ENCODE measurements at regions not wholly inside any gene's neighbourhood (a gene's known extent, or its start where the extent isn't known, plus 50 kb on each side); places are given as distances from the start of the nearest gene placed in this dataset.

DNA sequence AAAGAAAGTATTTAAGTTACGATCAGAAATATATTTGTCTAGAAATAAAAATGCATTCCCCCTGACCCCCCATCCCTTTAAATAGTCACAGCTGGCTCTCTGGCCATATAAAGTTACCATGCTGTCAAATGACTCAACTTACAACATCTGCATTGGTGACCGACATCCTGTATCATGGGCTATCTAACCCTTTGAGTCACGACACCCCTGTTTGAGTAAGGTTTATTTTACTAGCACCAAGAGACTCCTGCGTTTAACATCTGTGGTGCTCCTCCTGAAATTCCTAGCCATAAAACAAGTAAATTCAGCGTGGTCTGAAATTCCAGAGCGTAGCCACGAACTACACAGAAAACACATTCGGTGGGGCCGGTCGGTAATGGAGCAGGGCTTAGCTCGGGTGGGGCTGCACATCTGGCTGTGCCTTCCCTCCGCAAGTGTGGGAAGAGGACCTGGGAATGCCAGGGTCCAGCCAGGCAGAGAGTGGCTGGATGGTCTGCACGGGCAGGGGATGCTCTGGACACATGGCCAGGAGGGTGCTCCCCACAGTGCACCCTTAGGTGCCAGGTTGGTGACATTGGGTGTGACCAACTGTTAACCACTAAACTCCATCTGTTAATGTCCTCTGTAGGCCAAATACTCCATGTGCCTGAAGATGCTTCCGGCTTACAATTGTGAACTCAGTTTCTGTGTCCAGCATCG is 53.0 kb upstream of the CLDN14 start:
- Mint-ChIP-seq H3K36me3 (no peaks in the 10 kb centered on the region), H3K9me3 (no peaks in the 10 kb centered on the region), H3K4me1 (no peaks in the 10 kb centered on the region), H3K4me3 (no peak overlapping the region), H3K27ac (no peak overlapping the region)
- ATAC-seq, result no peak
- DNase-seq (ENCODE audit: low spot score in 2 of 2), result no peak

DNA sequence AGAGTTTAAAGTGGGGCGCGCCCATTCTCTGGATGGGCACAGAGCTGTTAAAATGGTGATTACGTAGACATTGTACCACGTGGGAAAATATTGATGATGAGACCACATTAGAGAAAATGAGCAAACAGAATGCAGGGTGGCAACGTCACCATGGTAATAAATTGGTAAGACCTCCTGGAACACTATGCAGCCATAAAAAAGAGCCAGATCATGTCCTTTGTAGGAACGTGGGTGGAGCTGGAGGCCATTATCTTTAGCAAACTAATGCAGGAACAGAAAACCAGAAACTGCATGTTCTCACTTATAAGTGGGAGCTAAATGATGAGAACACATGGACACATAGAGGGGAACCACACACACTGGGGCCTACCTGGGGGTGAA is 53.5 kb upstream of the CLDN14 start:
- ATAC-seq, result no peak
- no peaks in the 10 kb centered on the region for H3K4me1 Mint-ChIP-seq
- no peaks in the 10 kb centered on the region for H3K9me3 Mint-ChIP-seq
- no peak overlapping the region for H3K27ac Mint-ChIP-seq
- H3K4me3 Mint-ChIP-seq, result no peak overlapping the region
- no peak for DNase-seq (ENCODE audit: low spot score in 2 of 2)
- H3K36me3 Mint-ChIP-seq, result no peaks in the 10 kb centered on the region

DNA sequence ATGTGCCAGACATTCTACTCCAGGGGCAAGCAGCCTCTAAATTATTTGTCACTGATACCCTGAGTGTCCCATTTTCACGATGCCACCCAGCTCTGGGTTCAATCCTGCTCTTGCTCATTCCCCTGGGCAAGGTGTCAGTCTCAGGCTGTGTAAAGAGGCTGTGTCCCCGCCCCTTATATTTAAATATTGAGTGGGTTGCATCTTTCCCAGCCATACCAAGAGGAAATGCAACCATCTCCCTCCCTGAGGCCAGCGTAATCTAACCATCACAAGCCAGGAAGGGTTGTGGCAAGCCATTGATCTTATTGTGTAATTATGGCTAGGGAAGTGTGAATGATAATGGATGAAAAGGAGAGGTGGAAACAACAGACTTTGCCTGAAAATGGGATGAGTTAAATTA is 54.7 kb upstream of the CLDN14 start:
- Mint-ChIP-seq H3K36me3 (no peaks in the 10 kb centered on the region), H3K4me3 (no peak overlapping the region), H3K4me1 (no peaks in the 10 kb centered on the region), H3K27ac (no peak overlapping the region), H3K9me3 (no peaks in the 10 kb centered on the region)
- ATAC-seq (no peak), DNase-seq (ENCODE audit: low spot score in 2 of 2) (no peak)

DNA sequence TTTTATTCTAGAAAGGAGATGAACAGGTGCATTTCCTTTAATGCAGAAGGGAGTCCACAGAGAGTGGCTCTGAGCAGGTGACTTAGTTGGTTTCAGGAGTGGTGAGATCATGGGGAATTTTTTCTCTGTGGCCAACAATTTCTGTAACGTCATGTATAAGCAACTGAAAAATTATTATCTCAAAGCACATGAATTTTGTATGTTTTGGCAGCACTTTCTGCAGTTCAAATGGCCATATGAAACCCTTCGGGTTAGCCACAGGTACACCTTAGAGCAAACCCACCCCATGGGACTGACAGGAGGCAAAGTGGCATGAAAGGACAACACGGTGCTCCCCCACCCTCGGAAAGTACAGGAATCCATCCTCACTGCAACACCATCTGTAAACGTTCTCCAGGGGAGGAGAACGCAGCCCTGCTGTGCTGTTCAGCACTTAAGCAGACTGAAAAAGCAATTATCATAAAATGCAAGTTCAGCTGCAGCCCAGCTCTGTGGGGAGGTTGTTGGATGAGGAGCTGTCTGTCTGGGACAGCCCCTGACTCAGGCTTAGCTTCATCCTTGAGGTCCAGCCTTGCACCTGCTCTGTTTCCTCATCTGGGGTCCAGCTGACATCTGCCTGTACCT is 55.8 kb upstream of the CLDN14 start:
- H3K27ac Mint-ChIP-seq, result no peak overlapping the region
- no peaks in the 10 kb centered on the region for H3K9me3 Mint-ChIP-seq
- no peak overlapping the region for H3K4me3 Mint-ChIP-seq
- ATAC-seq (peak; percentile 46), DNase-seq (ENCODE audit: low spot score in 2 of 2) (no peak)
- no peaks in the 10 kb centered on the region for H3K36me3 Mint-ChIP-seq
- no peaks in the 10 kb centered on the region for H3K4me1 Mint-ChIP-seq

- H3K36me3 Mint-ChIP-seq, result no peaks in the 10 kb centered on the region
- H3K4me1 Mint-ChIP-seq, result no peaks in the 10 kb centered on the region
- ATAC-seq, result no peak
- H3K9me3 Mint-ChIP-seq, result no peaks in the 10 kb centered on the region
- H3K4me3 Mint-ChIP-seq, result no peak overlapping the region
- no peak for DNase-seq (ENCODE audit: low spot score in 2 of 2)
- H3K27ac Mint-ChIP-seq, result no peak overlapping the region
Measured at GRCh38 chr21:36538761-36539160, 58.8 kb upstream of the CLDN14 start.

GRCh38 chr21:36539434-36540150 is 59.7 kb upstream of the CLDN14 start:
- Mint-ChIP-seq H3K27ac (no peak overlapping the region), H3K9me3 (no peaks in the 10 kb centered on the region), H3K4me3 (no peak overlapping the region), H3K36me3 (no peaks in the 10 kb centered on the region), H3K4me1 (no peaks in the 10 kb centered on the region)
- DNase-seq (ENCODE audit: low spot score in 2 of 2), result no peak
- peak; percentile 33 for ATAC-seq

GRCh38 chr21:36540700-36541099 is 60.8 kb upstream of the CLDN14 start:
- ATAC-seq (no peak), DNase-seq (ENCODE audit: low spot score in 2 of 2) (no peak)
- no peak overlapping the region for H3K4me3 Mint-ChIP-seq
- no peaks in the 10 kb centered on the region for H3K36me3 Mint-ChIP-seq
- no peak overlapping the region for H3K27ac Mint-ChIP-seq
- no peaks in the 10 kb centered on the region for H3K9me3 Mint-ChIP-seq
- no peaks in the 10 kb centered on the region for H3K4me1 Mint-ChIP-seq

DNA sequence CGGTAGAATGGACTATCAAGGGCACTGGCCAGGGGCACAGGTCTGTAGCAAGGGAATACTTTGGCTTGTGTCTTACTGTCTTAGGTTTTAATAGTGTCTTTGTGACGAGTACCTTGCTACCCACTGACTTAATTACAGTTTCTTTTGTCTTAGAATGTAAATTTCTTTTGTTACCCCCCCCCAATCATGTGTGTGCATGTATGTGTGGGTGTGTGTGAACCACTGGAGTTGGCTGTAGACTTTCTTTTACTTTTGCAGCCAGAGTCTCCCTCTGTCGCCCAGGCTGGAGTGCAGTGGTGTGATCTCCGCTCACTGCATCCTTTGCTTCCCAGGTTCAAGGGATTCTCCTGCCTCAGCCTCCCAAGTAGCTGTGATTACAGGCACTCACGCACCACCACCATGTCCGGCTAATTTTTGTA is 61.8 kb upstream of the CLDN14 start:
- Mint-ChIP-seq H3K4me1 (no peaks in the 10 kb centered on the region), H3K9me3 (no peaks in the 10 kb centered on the region), H3K27ac (no peak overlapping the region), H3K4me3 (no peak overlapping the region), H3K36me3 (no peaks in the 10 kb centered on the region)
- ATAC-seq (no peak), DNase-seq (ENCODE audit: low spot score in 2 of 2) (no peak)

- ATAC-seq (no peak), DNase-seq (ENCODE audit: low spot score in 2 of 2) (no peak)
- Mint-ChIP-seq H3K36me3 (no peaks in the 10 kb centered on the region), H3K9me3 (no peaks in the 10 kb centered on the region), H3K27ac (no peak overlapping the region), H3K4me3 (no peak overlapping the region), H3K4me1 (no peaks in the 10 kb centered on the region)
Measured at GRCh38 chr21:36542312-36543101, 62.6 kb upstream of the CLDN14 start.

- H3K9me3 Mint-ChIP-seq, result no peaks in the 10 kb centered on the region
- DNase-seq (ENCODE audit: low spot score in 2 of 2) (no peak), ATAC-seq (no peak)
- H3K4me3 Mint-ChIP-seq, result no peak overlapping the region
- no peaks in the 10 kb centered on the region for H3K4me1 Mint-ChIP-seq
- H3K36me3 Mint-ChIP-seq, result no peaks in the 10 kb centered on the region
- H3K27ac Mint-ChIP-seq, result no peak overlapping the region
Measured at GRCh38 chr21:36543924-36544323, 64.0 kb upstream of the CLDN14 start.

DNA sequence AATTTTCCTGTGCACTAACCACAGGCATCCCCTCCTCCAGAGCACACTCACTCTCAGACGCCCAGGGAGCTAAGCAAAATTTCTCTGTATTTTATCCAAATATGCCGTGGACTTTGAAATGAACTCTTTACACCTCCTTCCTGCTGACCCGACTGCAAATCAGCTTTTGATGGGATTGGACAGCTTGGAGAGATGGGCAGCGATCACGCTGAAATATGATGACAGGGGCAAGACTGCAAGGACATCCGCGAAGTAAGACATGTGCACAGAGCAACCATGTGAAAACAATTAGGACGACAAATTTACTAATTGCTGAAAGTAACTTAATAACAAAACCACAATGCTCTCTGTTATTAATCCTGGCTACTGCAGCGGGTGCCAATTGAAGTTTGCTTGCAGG is 64.6 kb upstream of the CLDN14 start:
- DNase-seq (ENCODE audit: low spot score in 2 of 2), result no peak
- no peaks in the 10 kb centered on the region for H3K4me1 Mint-ChIP-seq
- H3K27ac Mint-ChIP-seq, result no peak overlapping the region
- no peaks in the 10 kb centered on the region for H3K9me3 Mint-ChIP-seq
- ATAC-seq, result no peak
- H3K4me3 Mint-ChIP-seq, result no peak overlapping the region
- H3K36me3 Mint-ChIP-seq, result no peaks in the 10 kb centered on the region

GRCh38 chr21:36545776-36546511 is 66.0 kb upstream of the CLDN14 start:
- no peaks in the 10 kb centered on the region for H3K4me1 Mint-ChIP-seq
- H3K4me3 Mint-ChIP-seq, result no peak overlapping the region
- H3K9me3 Mint-ChIP-seq, result no peaks in the 10 kb centered on the region
- H3K27ac Mint-ChIP-seq, result no peak overlapping the region
- no peak for DNase-seq (ENCODE audit: low spot score in 2 of 2)
- ATAC-seq, result no peak
- H3K36me3 Mint-ChIP-seq, result no peaks in the 10 kb centered on the region

GRCh38 chr21:36547464-36547863 is 67.5 kb upstream of the CLDN14 start:
- no peak overlapping the region for H3K4me3 Mint-ChIP-seq
- H3K4me1 Mint-ChIP-seq, result no peaks in the 10 kb centered on the region
- H3K36me3 Mint-ChIP-seq, result no peaks in the 10 kb centered on the region
- ATAC-seq (no peak), DNase-seq (ENCODE audit: low spot score in 2 of 2) (no peak)
- H3K27ac Mint-ChIP-seq, result no peak overlapping the region
- H3K9me3 Mint-ChIP-seq, result no peaks in the 10 kb centered on the region

DNA sequence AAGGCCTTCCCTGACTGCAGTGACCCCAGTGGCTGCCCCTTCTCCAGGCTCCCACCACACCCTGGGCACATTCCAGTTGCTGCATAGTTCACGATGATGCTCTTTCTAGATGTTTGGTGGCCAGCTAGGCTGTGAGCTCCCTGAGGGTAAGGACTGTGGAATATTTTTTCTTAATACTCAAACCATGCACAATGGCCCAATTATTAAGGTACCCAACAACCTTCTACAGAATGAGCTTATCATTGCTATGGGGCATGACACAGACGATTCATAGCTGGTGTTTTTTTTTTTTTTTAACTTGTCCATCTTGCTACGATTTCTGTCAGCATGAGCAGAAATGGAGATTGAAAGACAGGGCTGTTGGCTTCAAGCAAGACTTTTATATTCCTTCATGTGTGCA is 68.9 kb upstream of the CLDN14 start:
- no peak for DNase-seq (ENCODE audit: low spot score in 2 of 2)
- Mint-ChIP-seq H3K9me3 (no peaks in the 10 kb centered on the region), H3K4me3 (no peak overlapping the region), H3K36me3 (no peaks in the 10 kb centered on the region), H3K4me1 (no peaks in the 10 kb centered on the region), H3K27ac (no peak overlapping the region)
- no peak for ATAC-seq

- DNase-seq (ENCODE audit: low spot score in 2 of 2) (no peak), ATAC-seq (no peak)
- Mint-ChIP-seq H3K4me3 (no peak overlapping the region), H3K36me3 (no peaks in the 10 kb centered on the region), H3K27ac (no peak overlapping the region), H3K9me3 (no peaks in the 10 kb centered on the region), H3K4me1 (no peaks in the 10 kb centered on the region)
Measured at GRCh38 chr21:36549470-36549869, 69.5 kb upstream of the CLDN14 start.
